ENCODE measurements at regions not wholly inside any gene's neighbourhood (a gene's known extent, or its start where the extent isn't known, plus 50 kb on each side); places are given as distances from the start of the nearest gene placed in this dataset.

- Histone ChIP-seq H3K4me3 (ENCODE audit: low read length) (no peak overlapping the region), H3K9me2 (replicated peaks; ENCODE audit: control insufficient read depth, low read length) (no peaks in the 10 kb centered on the region), H3K27me3 (ENCODE audit: control insufficient read depth, low read length) (no peaks in the 10 kb centered on the region), H3K79me2 (ENCODE audit: control insufficient read depth, low read length) (peaks cover 90% of the 10 kb centered on the region), H3F3A (ENCODE audit: control insufficient read depth, insufficient read depth) (no peaks in the 10 kb centered on the region), H3K9me3 (ENCODE audit: control insufficient read depth, insufficient read depth, low read length) (no peaks in the 10 kb centered on the region), H3K4me2 (ENCODE audit: low read length) (no peak overlapping the region), H4K20me1 (ENCODE audit: control insufficient read depth, insufficient read depth, low read depth, low read length) (peaks cover 6% of the 10 kb centered on the region; the same call in 1 of the 2 replicates), H3K27ac (ENCODE audit: low read depth, low read length) (no peak overlapping the region), H3K4me1 (ENCODE audit: control insufficient read depth, low read length) (peaks cover 12% of the 10 kb centered on the region), H3K36me3 (ENCODE audit: control insufficient read depth, low read length) (peaks cover 23% of the 10 kb centered on the region)
- TF ChIP-seq EZH2phosphoT487 (IDR thresholded peaks at IDR 0.05; ENCODE audit: borderline replicate concordance, low read length) (no peak), CTCF (IDR thresholded peaks at IDR 0.05; ENCODE audit: low read depth, low read length, poor library complexity, severe bottlenecking) (no peak)
Observed at GRCh38 chr2:219692521-219692920, 65.1 kb downstream of the SLC4A3 start.

GRCh38 chr2:219695145-219695709 lies 67.8 kb downstream of the SLC4A3 start:
- no peaks in the 10 kb centered on the region for H3K9me3 ChIP-seq (ENCODE audit: control insufficient read depth, insufficient read depth, low read length)
- peaks cover 2% of the 10 kb centered on the region; the same call in 1 of the 2 replicates for H3K4me1 ChIP-seq (ENCODE audit: control insufficient read depth, low read length)

GRCh38 chr2:219697811-219698747 lies 70.6 kb downstream of the SLC4A3 start:
- TF ChIP-seq CTCF (IDR thresholded peaks at IDR 0.05; ENCODE audit: low read depth, low read length, poor library complexity, severe bottlenecking) = no peak
- no peak for TF ChIP-seq EZH2phosphoT487 (IDR thresholded peaks at IDR 0.05; ENCODE audit: borderline replicate concordance, low read length)
- H4K20me1 ChIP-seq (ENCODE audit: control insufficient read depth, insufficient read depth, low read depth, low read length) = 0 out of 2 replicates have a peak, but pooled peaks cover 6% of the 10 kb centered on the region

More at GRCh38 chr2:219695145-219695709, 67.8 kb downstream of the SLC4A3 start:
- Histone ChIP-seq H3F3A (ENCODE audit: control insufficient read depth, insufficient read depth) (no peaks in the 10 kb centered on the region), H3K9me2 (replicated peaks; ENCODE audit: control insufficient read depth, low read length) (no peaks in the 10 kb centered on the region), H3K27ac (ENCODE audit: low read depth, low read length) (no peak overlapping the region), H3K4me3 (ENCODE audit: low read length) (no peak overlapping the region), H4K20me1 (ENCODE audit: control insufficient read depth, insufficient read depth, low read depth, low read length) (peaks cover 6% of the 10 kb centered on the region; the same call in 1 of the 2 replicates), H3K4me2 (ENCODE audit: low read length) (no peak overlapping the region), H3K27me3 (ENCODE audit: control insufficient read depth, low read length) (no peaks in the 10 kb centered on the region), H3K36me3 (ENCODE audit: control insufficient read depth, low read length) (peaks cover 23% of the 10 kb centered on the region), H3K79me2 (ENCODE audit: control insufficient read depth, low read length) (peaks cover 99% of the 10 kb centered on the region)
- no peak for TF ChIP-seq CTCF (IDR thresholded peaks at IDR 0.05; ENCODE audit: low read depth, low read length, poor library complexity, severe bottlenecking)
- no peak for TF ChIP-seq EZH2phosphoT487 (IDR thresholded peaks at IDR 0.05; ENCODE audit: borderline replicate concordance, low read length)

More at GRCh38 chr2:219697811-219698747, 70.6 kb downstream of the SLC4A3 start:
- Histone ChIP-seq H3K4me3 (ENCODE audit: low read length) (no peak overlapping the region), H3K9me3 (ENCODE audit: control insufficient read depth, insufficient read depth, low read length) (no peaks in the 10 kb centered on the region), H3F3A (ENCODE audit: control insufficient read depth, insufficient read depth) (no peaks in the 10 kb centered on the region), H3K4me1 (ENCODE audit: control insufficient read depth, low read length) (no peaks in the 10 kb centered on the region), H3K4me2 (ENCODE audit: low read length) (no peak overlapping the region), H3K79me2 (ENCODE audit: control insufficient read depth, low read length) (peaks cover 95% of the 10 kb centered on the region), H3K27ac (ENCODE audit: low read depth, low read length) (no peak overlapping the region), H3K27me3 (ENCODE audit: control insufficient read depth, low read length) (no peaks in the 10 kb centered on the region), H3K36me3 (ENCODE audit: control insufficient read depth, low read length) (peaks cover 8% of the 10 kb centered on the region), H3K9me2 (replicated peaks; ENCODE audit: control insufficient read depth, low read length) (no peaks in the 10 kb centered on the region)
